CD14-positive monocyte (primary cell): ENCODE measurements at regions not wholly inside any gene's neighbourhood (a gene's known extent, or its start where the extent isn't known, plus 50 kb on each side); places are given as distances from the start of the nearest gene placed in this dataset.

Experiments used
- DNase-seq, 3 donors: peaks; one replicate each; pipeline ENCODE4 v3.0.0-alpha.2; 2011 to 2022
- H2AFZ ChIP-seq: 2 replicates; pipeline ENCODE4 v1.6.0; 2012; ENCODE audit warnings: mild to moderate bottlenecking, low read depth, low read length, inconsistent platforms; ENCODE audit not compliant: insufficient read depth, poor library complexity, severe bottlenecking
- H3K27ac ChIP-seq, 2 donors: 1 replicate in 1 of 2; 2 replicates in 1 of 2; pipeline ENCODE4 v1.5.1; 2012 to 2013; ENCODE audit warnings: low read length in 2 of 2, control low read depth in 1 of 2, inconsistent platforms in 1 of 2, low read depth in 1 of 2, mild to moderate bottlenecking in 1 of 2
- H3K27me3 ChIP-seq, 2 donors: one replicate each; pipeline versions ENCODE4 v1.6.0 to v1.6.1; 2011 to 2013; ENCODE audit warnings: low read length in 2 of 2; ENCODE audit not compliant: control insufficient read depth in 2 of 2, insufficient read depth in 2 of 2
- H3K36me3 ChIP-seq, 2 donors: replicated peaks in 1 of 2; 1 replicate in 1 of 2; 2 replicates in 1 of 2; pipeline versions ENCODE4 v1.5.1 to v1.6.1; 2012 to 2013; ENCODE audit warnings: low read length in 2 of 2, control low read depth in 1 of 2, inconsistent platforms in 1 of 2, mild to moderate bottlenecking in 1 of 2; ENCODE audit not compliant: insufficient read depth in 2 of 2, control insufficient read depth in 1 of 2
- H3K4me1 ChIP-seq, 2 donors: 1 replicate in 1 of 2; 2 replicates in 1 of 2; pipeline versions ENCODE4 v1.5.1 to v1.6.1; 2012 to 2013; ENCODE audit warnings: low read length in 2 of 2, control low read depth in 1 of 2, inconsistent platforms in 1 of 2, mild to moderate bottlenecking in 1 of 2, moderate library complexity in 1 of 2; ENCODE audit not compliant: insufficient read depth in 2 of 2, control insufficient read depth in 1 of 2
- H3K4me2 ChIP-seq: replicated peaks from 2 replicates; pipeline ENCODE3; 2012; ENCODE audit warnings: low read length, moderate library complexity, mild to moderate bottlenecking; ENCODE audit not compliant: poor library complexity, severe bottlenecking; ENCODE audit errors: extremely low read depth
- H3K4me3 ChIP-seq, 3 experiments: fragments of 200-600 bp in 1 of 3; sonication (generic) in 1 of 3; replicated peaks in 1 of 3; 1 replicate in 2 of 3; 2 replicates in 1 of 3; pipeline ENCODE4 v1.5.1; 2011 to 2013; ENCODE audit warnings: low read length in 3 of 3, mild to moderate bottlenecking in 3 of 3, control low read depth in 2 of 3, low read depth in 2 of 3, inconsistent platforms in 1 of 3, moderate library complexity in 1 of 3
- H3K79me2 ChIP-seq: 2 replicates; pipeline ENCODE4 v1.6.0; 2012; ENCODE audit warnings: mild to moderate bottlenecking, control low read depth, inconsistent platforms, low read length, moderate library complexity; ENCODE audit not compliant: insufficient read depth
- H3K9ac ChIP-seq: 2 replicates; pipeline ENCODE4 v1.6.0; 2017; ENCODE audit warnings: low read length, mild to moderate bottlenecking; ENCODE audit not compliant: insufficient read depth, poor library complexity, severe bottlenecking
- H3K9me3 ChIP-seq, 2 donors: replicated peaks in 1 of 2; 1 replicate in 1 of 2; 2 replicates in 1 of 2; pipeline versions ENCODE4 v1.5.1 to v1.6.1; 2012 to 2013; ENCODE audit warnings: low read length in 2 of 2, control low read depth in 1 of 2; ENCODE audit not compliant: control insufficient read depth in 1 of 2, insufficient read depth in 1 of 2
- H4K20me1 ChIP-seq: 2 replicates; pipeline ENCODE4 v1.6.0; 2012; ENCODE audit warnings: mild to moderate bottlenecking, low read length, control low read depth, moderate library complexity; ENCODE audit not compliant: insufficient read depth
- H3K27ac Mint-ChIP-seq, 7 donors: one replicate each; pipeline ENCODE4 v1.8.0; 2020; ENCODE audit warnings: mild to moderate bottlenecking in 7 of 7, mixed read lengths in 7 of 7, moderate library complexity in 6 of 7, inconsistent platforms in 2 of 7
- H3K27me3 Mint-ChIP-seq, 3 donors: one replicate each; pipeline ENCODE4 v1.8.0; 2021 to 2022; ENCODE audit warnings: low read depth in 3 of 3, mild to moderate bottlenecking in 3 of 3, mixed read lengths in 3 of 3, moderate library complexity in 3 of 3, inconsistent platforms in 1 of 3
- H3K36me3 Mint-ChIP-seq, 2 donors: one replicate each; pipeline ENCODE4 v1.8.0; 2020; ENCODE audit warnings: mixed read lengths in 2 of 2, inconsistent platforms in 1 of 2, mild to moderate bottlenecking in 1 of 2
- H3K4me1 Mint-ChIP-seq: one replicate; pipeline ENCODE4 v1.8.0; 2020; ENCODE audit warnings: mild to moderate bottlenecking, mixed read lengths
- H3K4me3 Mint-ChIP-seq, 2 donors: one replicate each; pipeline ENCODE4 v1.8.0; 2020; ENCODE audit warnings: mild to moderate bottlenecking in 2 of 2, mixed read lengths in 2 of 2, moderate library complexity in 1 of 2
- H3K9me3 Mint-ChIP-seq, 7 donors: one replicate each; pipeline ENCODE4 v1.8.0; 2020 to 2022; ENCODE audit warnings: mixed read lengths in 7 of 7, mild to moderate bottlenecking in 6 of 7, moderate library complexity in 6 of 7, inconsistent platforms in 2 of 7
- CTCF ChIP-seq: fragments of 200-600 bp; IDR thresholded peaks from one replicate; pipeline ENCODE4 v1.8.0; 2022; ENCODE audit warnings: antibody characterized with exemption, mild to moderate bottlenecking
- WGBS: methylation state at CpG from one replicate; pipeline ENCODE4 v1.1.5; 2013; ENCODE audit warnings: missing lambda C conversion rate; ENCODE audit not compliant: insufficient coverage; 5-methylcytosine and 5-hydroxymethylcytosine counted together
- intact Hi-C, 2 donors: fragments of 100-400 bp; cut with micrococcal nuclease; formaldehyde crosslinking; loops; one replicate each; pipeline versions ENCODE4 v1.15.0 to v1.15.1; 2023

- no peaks in the 10 kb centered on the region for H3K36me3 Mint-ChIP-seq
- Histone ChIP-seq H2AFZ (peak overlapping the region; percentile 46), H3K4me2 (no peak overlapping the region), H3K36me3 (no peaks in the 10 kb centered on the region), H3K9me3 (no peaks in the 10 kb centered on the region), H3K79me2 (no peaks in the 10 kb centered on the region), H3K9ac (no peak overlapping the region), H3K27me3 (no peaks in the 10 kb centered on the region), H3K27ac (no peak overlapping the region), H3K4me1 (peaks cover 18 to 20% of the 10 kb centered on the region in 2 donors), H3K4me3 (no peak overlapping the region), H4K20me1 (no peaks in the 10 kb centered on the region)
- H3K4me1 Mint-ChIP-seq = peaks cover 23% of the 10 kb centered on the region
- peaks cover 0 to 4% (median 0%) of the 10 kb centered on the region in 7 donors for H3K9me3 Mint-ChIP-seq
- H3K27ac Mint-ChIP-seq = no peak overlapping the region
- DNase-seq = peak in 1 of 3 donors; percentile 7
- WGBS = 83% methylated on average over 4 of the region's 8 CpGs
- TF ChIP-seq CTCF = no peak
- H3K4me3 Mint-ChIP-seq = no peak overlapping the region
- H3K27me3 Mint-ChIP-seq = peaks cover 0 to 9% (median 2%) of the 10 kb centered on the region in 3 donors
- intact Hi-C loops = no loop called here
Measured at GRCh38 chr4:123587983-123588494, 191.4 kb downstream of the SPRY1 start.

GRCh38 chr4:123588631-123589241 is 192.1 kb downstream of the SPRY1 start:
- Histone ChIP-seq H3K9ac (no peak overlapping the region), H3K79me2 (no peaks in the 10 kb centered on the region), H3K4me1 (peaks cover 18 to 20% of the 10 kb centered on the region in 2 donors), H3K36me3 (no peaks in the 10 kb centered on the region), H3K27me3 (no peaks in the 10 kb centered on the region), H2AFZ (peak overlapping the region; percentile 33), H3K4me2 (no peak overlapping the region), H3K27ac (no peak overlapping the region), H3K4me3 (no peak overlapping the region), H3K9me3 (no peaks in the 10 kb centered on the region), H4K20me1 (no peaks in the 10 kb centered on the region)
- no peak for TF ChIP-seq CTCF
- peaks cover 0 to 6% (median 2%) of the 10 kb centered on the region in 3 donors for H3K27me3 Mint-ChIP-seq
- DNase-seq = no peak
- peak overlapping the region in 1 of 2 donors; percentile 15 for H3K4me3 Mint-ChIP-seq
- peak overlapping the region in 6 of 7 donors; percentile 27 to 83 (median 40) for H3K27ac Mint-ChIP-seq
- WGBS = 69% methylated on average over 3 of the region's 8 CpGs
- H3K4me1 Mint-ChIP-seq = peaks cover 25% of the 10 kb centered on the region
- no peaks in the 10 kb centered on the region for H3K36me3 Mint-ChIP-seq
- intact Hi-C loops = no loop called here
- H3K9me3 Mint-ChIP-seq = peaks cover 0 to 3% (median 0%) of the 10 kb centered on the region in 7 donors
